Central memory CD8-positive, alpha-beta T cell (primary cell): ENCODE measurements at regions not wholly inside any gene's neighbourhood (a gene's known extent, or its start where the extent isn't known, plus 50 kb on each side); places are given as distances from the start of the nearest gene placed in this dataset.

Experiments
- ATAC-seq: fragments of 150-1000 bp; cut with Tn5 transposase; replicated peaks from 2 replicates; pipeline ENCODE4 v1.10.0; 2022; ENCODE audit warnings: mild to moderate bottlenecking, moderate FRiP score, moderate number of reproducible peaks; ENCODE audit not compliant: poor library complexity, severe bottlenecking; ENCODE audit errors: extremely low read depth
- DNase-seq, 2 donors: peaks; one replicate each; pipeline ENCODE4 v3.0.0; 2021; ENCODE audit warnings: low spot score in 2 of 2
- H3K27ac Mint-ChIP-seq: one replicate; pipeline ENCODE4 v1.8.0; 2022; ENCODE audit warnings: low read depth, mild to moderate bottlenecking, moderate library complexity, mixed read lengths
- H3K27me3 Mint-ChIP-seq: one replicate; pipeline ENCODE4 v1.8.0; 2022; ENCODE audit warnings: mixed read lengths
- H3K36me3 Mint-ChIP-seq: one replicate; pipeline ENCODE4 v1.8.0; 2022; ENCODE audit warnings: mild to moderate bottlenecking, moderate library complexity, mixed read lengths; ENCODE audit not compliant: insufficient read depth
- H3K4me1 Mint-ChIP-seq: one replicate; pipeline ENCODE4 v1.8.0; 2022; ENCODE audit warnings: mixed read lengths
- H3K4me3 Mint-ChIP-seq: one replicate; pipeline ENCODE4 v1.8.0; 2022; ENCODE audit warnings: mild to moderate bottlenecking, moderate library complexity, mixed read lengths
- H3K9me3 Mint-ChIP-seq: one replicate; pipeline ENCODE4 v1.8.0; 2022; ENCODE audit warnings: mixed read lengths

- no peak for ATAC-seq
- Mint-ChIP-seq H3K9me3 (no peaks in the 10 kb centered on the region), H3K27me3 (peaks cover 20% of the 10 kb centered on the region), H3K36me3 (no peaks in the 10 kb centered on the region), H3K4me3 (no peak overlapping the region), H3K27ac (no peak overlapping the region), H3K4me1 (no peaks in the 10 kb centered on the region)
- DNase-seq = no peak
Observed at GRCh38 chr3:153069598-153070510, 92.2 kb upstream of the RAP2B start.

DNA sequence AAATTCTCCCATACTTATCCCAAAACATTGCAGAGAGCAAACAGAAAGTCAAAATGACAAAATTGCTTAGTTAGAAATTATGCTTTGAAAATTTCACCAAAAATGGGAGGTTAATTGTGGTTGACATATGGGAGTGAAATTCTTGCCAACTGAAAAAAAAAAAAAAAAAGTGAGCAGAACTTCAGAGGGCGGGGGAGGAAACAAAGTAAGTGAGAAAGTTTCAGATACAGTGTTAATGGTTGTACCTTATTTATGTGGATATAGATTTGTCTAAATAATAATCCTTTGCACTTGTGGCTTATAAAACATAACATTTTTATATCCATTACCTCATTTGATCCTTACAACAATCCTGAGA, 91.5 kb upstream of the RAP2B start:
- no peak overlapping the region for H3K4me3 Mint-ChIP-seq
- H3K27ac Mint-ChIP-seq = no peak overlapping the region
- no peaks in the 10 kb centered on the region for H3K4me1 Mint-ChIP-seq
- no peaks in the 10 kb centered on the region for H3K36me3 Mint-ChIP-seq
- ATAC-seq = no peak
- peaks cover 20% of the 10 kb centered on the region for H3K27me3 Mint-ChIP-seq
- DNase-seq = no peak
- H3K9me3 Mint-ChIP-seq = no peaks in the 10 kb centered on the region

DNA sequence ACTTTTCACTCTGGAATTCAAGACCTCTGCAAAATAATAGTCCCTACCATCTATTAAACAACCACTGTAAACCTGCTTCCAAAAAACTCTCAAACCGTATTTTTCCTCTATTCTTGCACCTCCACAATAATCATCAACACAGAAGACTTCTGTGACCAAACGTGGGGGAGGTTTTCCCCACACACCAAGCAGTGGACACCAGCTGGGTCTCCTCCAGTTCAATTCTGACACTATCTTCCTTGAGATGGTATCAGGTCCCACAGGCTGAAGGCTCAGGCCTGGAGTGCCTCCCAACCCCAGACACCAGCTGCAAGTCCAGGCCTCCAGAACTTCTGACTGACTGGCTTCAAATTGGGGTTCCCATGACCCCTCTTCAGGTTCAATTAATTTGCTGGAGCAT, 89.6 kb upstream of the RAP2B start:
- Mint-ChIP-seq H3K4me1 (no peaks in the 10 kb centered on the region), H3K4me3 (no peak overlapping the region), H3K36me3 (no peaks in the 10 kb centered on the region), H3K27ac (no peak overlapping the region), H3K27me3 (peaks cover 12% of the 10 kb centered on the region), H3K9me3 (no peaks in the 10 kb centered on the region)
- no peak for DNase-seq
- ATAC-seq = no peak

- H3K9me3 Mint-ChIP-seq = no peaks in the 10 kb centered on the region
- peaks cover 8% of the 10 kb centered on the region for H3K27me3 Mint-ChIP-seq
- H3K4me3 Mint-ChIP-seq = no peak overlapping the region
- ATAC-seq = no peak
- no peak overlapping the region for H3K27ac Mint-ChIP-seq
- no peaks in the 10 kb centered on the region for H3K4me1 Mint-ChIP-seq
- no peak for DNase-seq
- no peaks in the 10 kb centered on the region for H3K36me3 Mint-ChIP-seq
Observed at GRCh38 chr3:153072856-153073255, 89.2 kb upstream of the RAP2B start.

GRCh38 chr3:153073636-153074035, 88.4 kb upstream of the RAP2B start:
- no peak overlapping the region for H3K27ac Mint-ChIP-seq
- no peaks in the 10 kb centered on the region for H3K9me3 Mint-ChIP-seq
- no peak for DNase-seq
- no peaks in the 10 kb centered on the region for H3K36me3 Mint-ChIP-seq
- H3K27me3 Mint-ChIP-seq = no peaks in the 10 kb centered on the region
- no peak overlapping the region for H3K4me3 Mint-ChIP-seq
- H3K4me1 Mint-ChIP-seq = no peaks in the 10 kb centered on the region
- ATAC-seq = no peak

DNA sequence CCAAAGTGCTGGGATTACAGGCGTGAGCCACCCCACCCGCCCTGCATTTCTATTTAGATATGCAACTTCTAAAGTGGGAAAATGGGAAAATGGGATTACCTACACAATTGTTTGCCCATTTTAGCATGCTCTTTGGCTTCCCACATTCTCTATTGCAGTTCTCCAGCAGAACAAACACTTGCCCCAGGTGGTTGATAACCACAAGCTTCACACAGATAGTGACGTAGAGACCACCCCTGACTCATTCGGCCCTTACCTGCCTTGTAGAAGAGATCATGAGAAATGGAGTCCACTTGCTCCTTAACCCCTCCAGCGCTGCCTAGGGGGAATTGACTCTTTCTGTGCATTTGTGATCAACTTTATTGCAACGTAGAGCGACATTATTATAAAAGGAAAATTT, 83.2 kb upstream of the RAP2B start:
- Mint-ChIP-seq H3K27ac (no peak overlapping the region), H3K4me3 (no peak overlapping the region), H3K36me3 (no peaks in the 10 kb centered on the region), H3K4me1 (no peaks in the 10 kb centered on the region), H3K27me3 (no peaks in the 10 kb centered on the region), H3K9me3 (no peaks in the 10 kb centered on the region)
- ATAC-seq (no peak), DNase-seq (no peak)

DNA sequence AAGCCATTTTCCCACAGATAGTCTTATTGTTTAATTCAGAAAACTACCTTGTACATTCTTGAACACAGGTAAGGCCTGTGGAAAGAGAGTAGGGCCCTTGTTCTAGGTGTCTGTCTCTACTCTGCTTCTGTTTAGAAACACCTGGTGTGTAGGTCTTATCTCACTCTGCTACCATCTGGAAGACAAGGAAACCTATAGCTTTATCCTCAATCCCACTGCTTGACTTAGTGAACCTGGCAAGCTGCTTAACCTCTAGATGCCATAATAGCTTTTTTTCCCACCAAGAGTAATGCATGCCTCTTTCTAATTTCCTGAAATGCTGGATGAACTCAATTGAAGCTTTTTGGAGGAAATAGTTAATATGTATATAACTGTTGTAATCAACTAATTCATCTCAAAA, 82.6 kb upstream of the RAP2B start:
- ATAC-seq (no peak), DNase-seq (no peak)
- Mint-ChIP-seq H3K9me3 (no peaks in the 10 kb centered on the region), H3K4me1 (no peaks in the 10 kb centered on the region), H3K27me3 (no peaks in the 10 kb centered on the region), H3K27ac (no peak overlapping the region), H3K36me3 (no peaks in the 10 kb centered on the region), H3K4me3 (no peak overlapping the region)

DNA sequence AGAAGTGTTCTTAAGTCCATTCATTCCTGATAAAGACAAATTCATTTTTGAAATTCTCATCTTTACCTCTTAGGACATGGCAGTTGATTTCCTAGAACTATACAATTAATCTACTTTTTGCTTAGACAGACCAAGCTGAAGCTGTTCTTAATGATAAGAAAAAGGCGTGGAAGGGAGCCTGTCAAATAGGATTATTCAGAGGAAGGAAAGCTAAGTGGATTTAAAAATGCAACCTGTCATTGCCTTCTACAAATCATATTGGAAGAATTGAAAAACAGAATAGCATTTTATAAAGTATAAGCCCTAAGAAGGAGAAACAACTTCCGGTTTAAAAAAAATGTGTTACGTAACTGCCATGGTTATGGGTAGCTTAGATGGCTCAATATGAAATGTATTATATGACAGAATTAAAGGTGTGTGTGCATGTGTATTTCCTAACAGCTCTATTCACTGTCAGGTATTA, 81.2 kb upstream of the RAP2B start:
- Mint-ChIP-seq H3K4me1 (no peaks in the 10 kb centered on the region), H3K27ac (no peak overlapping the region), H3K9me3 (no peaks in the 10 kb centered on the region), H3K27me3 (no peaks in the 10 kb centered on the region), H3K4me3 (no peak overlapping the region), H3K36me3 (no peaks in the 10 kb centered on the region)
- DNase-seq = no peak
- ATAC-seq = no peak

- H3K27me3 Mint-ChIP-seq = no peaks in the 10 kb centered on the region
- H3K36me3 Mint-ChIP-seq = no peaks in the 10 kb centered on the region
- DNase-seq (no peak), ATAC-seq (no peak)
- H3K9me3 Mint-ChIP-seq = no peaks in the 10 kb centered on the region
- H3K4me1 Mint-ChIP-seq = no peaks in the 10 kb centered on the region
- no peak overlapping the region for H3K4me3 Mint-ChIP-seq
- no peak overlapping the region for H3K27ac Mint-ChIP-seq
Observed at GRCh38 chr3:153084431-153084830, 77.6 kb upstream of the RAP2B start.

DNA sequence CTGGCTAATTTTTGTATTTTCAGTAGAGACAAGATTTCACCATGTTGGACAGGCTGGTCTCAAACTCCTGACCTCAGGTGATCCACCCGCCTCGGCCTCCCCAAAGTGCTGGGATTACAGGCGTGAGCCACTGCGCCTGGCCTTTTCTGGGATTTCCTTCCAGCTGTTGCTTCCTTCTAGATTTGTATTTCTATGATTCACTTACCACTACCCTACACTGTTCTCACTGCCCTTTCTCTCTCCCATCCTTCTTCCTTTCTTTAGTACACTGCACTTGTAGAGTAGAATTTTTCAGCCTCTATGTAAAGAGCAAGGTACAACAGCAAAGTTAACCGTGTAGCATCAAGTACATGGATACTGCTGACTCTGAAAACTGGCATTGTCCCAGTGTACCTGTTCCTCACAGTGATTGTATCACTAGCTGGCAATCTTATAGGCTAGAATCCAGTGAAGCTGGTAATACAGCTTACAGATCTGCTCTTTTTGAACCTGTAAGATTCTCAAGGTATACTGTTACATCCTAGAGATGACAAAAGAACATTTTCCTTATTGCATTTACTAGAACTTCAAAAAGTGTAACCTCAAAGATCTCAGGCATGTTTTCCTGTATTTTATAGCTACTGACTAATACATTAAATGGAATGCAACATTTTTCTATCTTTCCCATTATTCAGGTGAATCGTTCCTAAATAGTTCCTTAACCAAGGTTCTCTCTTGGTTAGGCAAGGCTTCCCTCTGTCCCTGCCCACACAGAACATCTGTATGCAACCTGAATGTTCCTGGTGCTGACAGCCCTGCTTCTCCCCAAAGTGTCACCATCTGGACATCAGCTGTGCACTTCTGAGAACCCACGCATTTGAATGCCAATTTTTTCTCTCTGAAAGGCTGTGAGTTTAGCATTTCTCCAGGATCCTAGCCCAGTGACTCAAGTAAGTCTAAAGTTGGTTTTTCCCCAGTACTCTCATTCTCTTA, 74.1 kb upstream of the RAP2B start:
- H3K27ac Mint-ChIP-seq = no peak overlapping the region
- no peaks in the 10 kb centered on the region for H3K36me3 Mint-ChIP-seq
- no peak overlapping the region for H3K4me3 Mint-ChIP-seq
- ATAC-seq = no peak
- DNase-seq = no peak
- H3K9me3 Mint-ChIP-seq = no peaks in the 10 kb centered on the region
- H3K27me3 Mint-ChIP-seq = no peaks in the 10 kb centered on the region
- peaks cover 6% of the 10 kb centered on the region for H3K4me1 Mint-ChIP-seq

GRCh38 chr3:153089620-153090019, 72.4 kb upstream of the RAP2B start:
- Mint-ChIP-seq H3K36me3 (no peaks in the 10 kb centered on the region), H3K27ac (no peak overlapping the region), H3K4me1 (peaks cover 6% of the 10 kb centered on the region), H3K27me3 (no peaks in the 10 kb centered on the region), H3K9me3 (no peaks in the 10 kb centered on the region), H3K4me3 (no peak overlapping the region)
- DNase-seq (no peak), ATAC-seq (no peak)

DNA sequence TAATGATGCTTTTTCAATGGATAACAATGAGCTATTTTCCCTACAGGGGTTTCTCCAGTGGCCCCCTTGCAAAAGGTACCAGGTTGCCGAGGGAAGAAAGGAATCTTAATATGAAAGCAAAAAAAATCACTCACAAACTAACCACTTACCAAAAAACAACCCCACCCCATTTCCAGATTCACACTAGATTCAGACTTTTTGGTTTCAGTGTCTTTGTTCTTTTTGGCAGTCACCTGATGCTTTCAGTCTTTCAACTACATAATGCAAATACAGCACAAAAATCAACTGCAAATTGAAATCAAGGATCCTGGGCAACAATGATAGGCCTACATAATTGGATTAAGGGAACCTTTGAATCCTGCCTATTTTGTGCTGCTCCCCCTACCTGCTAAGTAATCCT, 71.1 kb upstream of the RAP2B start:
- H3K27ac Mint-ChIP-seq = no peak overlapping the region

GRCh38 chr3:153093629-153094028, 68.4 kb upstream of the RAP2B start:
- no peaks in the 10 kb centered on the region for H3K36me3 Mint-ChIP-seq
- no peak for ATAC-seq
- H3K27me3 Mint-ChIP-seq = no peaks in the 10 kb centered on the region

More for the DNA sequence above, 71.1 kb upstream of the RAP2B start:
- DNase-seq (no peak), ATAC-seq (no peak)
- Mint-ChIP-seq H3K4me1 (peaks cover 6% of the 10 kb centered on the region), H3K4me3 (no peak overlapping the region), H3K36me3 (no peaks in the 10 kb centered on the region), H3K27me3 (no peaks in the 10 kb centered on the region), H3K9me3 (no peaks in the 10 kb centered on the region)

More at GRCh38 chr3:153093629-153094028, 68.4 kb upstream of the RAP2B start:
- no peak for DNase-seq
- H3K4me3 Mint-ChIP-seq = no peak overlapping the region
- no peaks in the 10 kb centered on the region for H3K9me3 Mint-ChIP-seq
- H3K27ac Mint-ChIP-seq = no peak overlapping the region
- H3K4me1 Mint-ChIP-seq = peaks cover 6% of the 10 kb centered on the region
